ENCODE measurements at regions not wholly inside any gene's neighbourhood (a gene's known extent, or its start where the extent isn't known, plus 50 kb on each side); places are given as distances from the start of the nearest gene placed in this dataset.

DNA sequence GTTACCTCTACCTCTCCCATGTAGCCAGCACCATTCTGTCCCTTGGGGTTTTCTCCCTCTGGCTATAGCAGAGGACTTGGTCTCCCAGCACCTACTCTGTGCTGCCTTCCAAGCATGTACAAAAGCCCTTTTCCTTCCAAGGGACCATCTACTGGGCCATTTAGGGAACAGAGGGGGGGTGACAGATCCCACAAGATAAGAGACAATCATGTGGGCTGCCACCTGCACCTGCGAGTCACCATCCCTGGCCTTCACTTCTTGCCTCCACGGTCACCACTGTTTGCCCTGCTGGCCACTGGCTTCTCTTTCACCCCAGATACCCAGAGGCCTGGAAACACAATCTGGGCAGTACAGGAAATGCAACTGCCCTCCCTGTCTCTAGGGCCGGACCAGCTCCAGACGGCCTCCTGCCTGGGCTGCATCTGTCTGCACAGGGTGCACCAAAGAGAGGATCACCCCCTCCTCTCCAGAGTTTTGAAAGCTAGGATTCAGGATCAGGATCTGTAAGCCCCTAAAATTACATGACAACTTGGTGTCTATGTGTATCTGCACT is 160.8 kb upstream of the NECTIN1 start:
- DNase-seq (ENCODE audit: low spot score), result no peak
- H3K27ac ChIP-seq (ENCODE audit: low read depth in 1 of 2, low read length in 2 of 2), result no peak overlapping the region
- 70% methylated on average over 4 of the region's 4 CpGs for WGBS
- H3K9ac ChIP-seq (ENCODE audit: low read depth in 1 of 2, low read length in 2 of 2), result no peak overlapping the region
- H3K9me3 ChIP-seq (ENCODE audit: control insufficient read depth in 4 of 4, low read length in 3 of 4), result no peaks in the 10 kb centered on the region
- H3K4me1 ChIP-seq (ENCODE audit: control insufficient read depth in 4 of 4, insufficient read depth in 4 of 4, low read length in 3 of 4), result no peaks in the 10 kb centered on the region
- no peak overlapping the region for H3K4me3 ChIP-seq (ENCODE audit: low read depth in 1 of 3, low read length in 3 of 3)
- no peaks in the 10 kb centered on the region for H3K36me3 ChIP-seq (ENCODE audit: control insufficient read depth in 4 of 4, insufficient read depth in 3 of 4, low read depth in 1 of 4, low read length in 3 of 4)
- H3K27me3 ChIP-seq (ENCODE audit: control insufficient read depth in 4 of 4, insufficient read depth in 4 of 4, low read length in 3 of 4), result no peaks in the 10 kb centered on the region
- TF ChIP-seq NR2F2 (IDR thresholded peaks at IDR 0.05) (no peak), REST (IDR thresholded peaks at IDR 0.05) (no peak), RAD21 (IDR thresholded peaks at IDR 0.05) (no peak), JUND (IDR thresholded peaks at IDR 0.05) (no peak), GABPA (IDR thresholded peaks at IDR 0.05 in 1 of 2, conservative IDR thresholded peaks at IDR 0.05 in 1 of 2) (no peak), HNF4G (IDR thresholded peaks at IDR 0.05) (no peak), MAX (IDR thresholded peaks at IDR 0.05) (no peak), TAF1 (conservative IDR thresholded peaks at IDR 0.05) (no peak), YY1 (IDR thresholded peaks at IDR 0.05) (no peak), HNF4A (conservative IDR thresholded peaks at IDR 0.05) (no peak)
- TF ChIP-seq, protein P1, sequence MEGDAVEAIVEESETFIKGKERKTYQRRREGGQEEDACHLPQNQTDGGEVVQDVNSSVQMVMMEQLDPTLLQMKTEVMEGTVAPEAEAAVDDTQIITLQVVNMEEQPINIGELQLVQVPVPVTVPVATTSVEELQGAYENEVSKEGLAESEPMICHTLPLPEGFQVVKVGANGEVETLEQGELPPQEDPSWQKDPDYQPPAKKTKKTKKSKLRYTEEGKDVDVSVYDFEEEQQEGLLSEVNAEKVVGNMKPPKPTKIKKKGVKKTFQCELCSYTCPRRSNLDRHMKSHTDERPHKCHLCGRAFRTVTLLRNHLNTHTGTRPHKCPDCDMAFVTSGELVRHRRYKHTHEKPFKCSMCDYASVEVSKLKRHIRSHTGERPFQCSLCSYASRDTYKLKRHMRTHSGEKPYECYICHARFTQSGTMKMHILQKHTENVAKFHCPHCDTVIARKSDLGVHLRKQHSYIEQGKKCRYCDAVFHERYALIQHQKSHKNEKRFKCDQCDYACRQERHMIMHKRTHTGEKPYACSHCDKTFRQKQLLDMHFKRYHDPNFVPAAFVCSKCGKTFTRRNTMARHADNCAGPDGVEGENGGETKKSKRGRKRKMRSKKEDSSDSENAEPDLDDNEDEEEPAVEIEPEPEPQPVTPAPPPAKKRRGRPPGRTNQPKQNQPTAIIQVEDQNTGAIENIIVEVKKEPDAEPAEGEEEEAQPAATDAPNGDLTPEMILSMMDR (IDR thresholded peaks at IDR 0.05; ENCODE audit: low read depth, low read length, missing input control), result no peak

DNA sequence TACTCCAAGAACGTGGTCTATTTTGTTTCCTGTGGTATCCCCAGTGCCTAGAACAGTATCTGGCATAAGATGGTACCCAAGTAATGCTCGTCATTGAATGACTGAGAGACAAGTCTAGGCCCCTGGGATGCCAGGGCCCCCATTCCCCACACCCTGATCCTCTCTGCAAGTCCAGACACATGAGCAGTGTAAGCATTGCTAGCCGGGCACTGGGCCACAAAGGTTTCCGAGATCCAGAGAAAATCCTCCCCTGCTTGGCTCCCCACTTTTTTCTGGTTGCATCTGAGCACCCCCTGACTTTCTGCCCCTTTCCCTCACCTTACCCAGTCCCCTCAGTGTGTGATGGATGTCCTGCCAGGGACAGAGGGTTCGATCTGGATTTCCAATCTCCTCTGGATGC is 160.1 kb upstream of the NECTIN1 start:
- Histone ChIP-seq H3K9me3 (ENCODE audit: control insufficient read depth in 4 of 4, low read length in 3 of 4) (no peaks in the 10 kb centered on the region), H3K9ac (ENCODE audit: low read depth in 1 of 2, low read length in 2 of 2) (no peak overlapping the region), H3K4me3 (ENCODE audit: low read depth in 1 of 3, low read length in 3 of 3) (no peak overlapping the region), H3K36me3 (ENCODE audit: control insufficient read depth in 4 of 4, insufficient read depth in 3 of 4, low read depth in 1 of 4, low read length in 3 of 4) (no peaks in the 10 kb centered on the region), H3K27ac (ENCODE audit: low read depth in 1 of 2, low read length in 2 of 2) (no peak overlapping the region), H3K27me3 (ENCODE audit: control insufficient read depth in 4 of 4, insufficient read depth in 4 of 4, low read length in 3 of 4) (no peaks in the 10 kb centered on the region), H3K4me1 (ENCODE audit: control insufficient read depth in 4 of 4, insufficient read depth in 4 of 4, low read length in 3 of 4) (no peaks in the 10 kb centered on the region)
- TF ChIP-seq, protein P2, sequence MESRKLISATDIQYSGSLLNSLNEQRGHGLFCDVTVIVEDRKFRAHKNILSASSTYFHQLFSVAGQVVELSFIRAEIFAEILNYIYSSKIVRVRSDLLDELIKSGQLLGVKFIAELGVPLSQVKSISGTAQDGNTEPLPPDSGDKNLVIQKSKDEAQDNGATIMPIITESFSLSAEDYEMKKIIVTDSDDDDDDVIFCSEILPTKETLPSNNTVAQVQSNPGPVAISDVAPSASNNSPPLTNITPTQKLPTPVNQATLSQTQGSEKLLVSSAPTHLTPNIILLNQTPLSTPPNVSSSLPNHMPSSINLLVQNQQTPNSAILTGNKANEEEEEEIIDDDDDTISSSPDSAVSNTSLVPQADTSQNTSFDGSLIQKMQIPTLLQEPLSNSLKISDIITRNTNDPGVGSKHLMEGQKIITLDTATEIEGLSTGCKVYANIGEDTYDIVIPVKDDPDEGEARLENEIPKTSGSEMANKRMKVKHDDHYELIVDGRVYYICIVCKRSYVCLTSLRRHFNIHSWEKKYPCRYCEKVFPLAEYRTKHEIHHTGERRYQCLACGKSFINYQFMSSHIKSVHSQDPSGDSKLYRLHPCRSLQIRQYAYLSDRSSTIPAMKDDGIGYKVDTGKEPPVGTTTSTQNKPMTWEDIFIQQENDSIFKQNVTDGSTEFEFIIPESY (IDR thresholded peaks at IDR 0.05), result no peak
- TF ChIP-seq NR2F2 (IDR thresholded peaks at IDR 0.05) (no peak), EGR1 (IDR thresholded peaks at IDR 0.05; ENCODE audit: low read depth in 2 of 2) (no peak), FOXA2 (IDR thresholded peaks at IDR 0.05) (no peak), HNF4A (conservative IDR thresholded peaks at IDR 0.05) (no peak)
- 88% methylated on average over 5 of the region's 5 CpGs for WGBS
- DNase-seq (ENCODE audit: low spot score), result no peak

Data from liver (tissue), 8 donors.